Cardiac septum (tissue), 1 donor: ENCODE measurements at regions not wholly inside any gene's neighbourhood (a gene's known extent, or its start where the extent isn't known, plus 50 kb on each side); places are given as distances from the start of the nearest gene placed in this dataset.

Experiments used
- DNase-seq: peaks from one replicate; pipeline ENCODE4 v3.0.0-alpha.2; 2020; ENCODE audit warnings: low spot score
- intact Hi-C: fragments of 100-400 bp; cut with DNase I; formaldehyde crosslinking; loops from one replicate; pipeline ENCODE4 v1.14.0; 2022
- donor health status: DM: no; HTN: no; CAD: no.

DNA sequence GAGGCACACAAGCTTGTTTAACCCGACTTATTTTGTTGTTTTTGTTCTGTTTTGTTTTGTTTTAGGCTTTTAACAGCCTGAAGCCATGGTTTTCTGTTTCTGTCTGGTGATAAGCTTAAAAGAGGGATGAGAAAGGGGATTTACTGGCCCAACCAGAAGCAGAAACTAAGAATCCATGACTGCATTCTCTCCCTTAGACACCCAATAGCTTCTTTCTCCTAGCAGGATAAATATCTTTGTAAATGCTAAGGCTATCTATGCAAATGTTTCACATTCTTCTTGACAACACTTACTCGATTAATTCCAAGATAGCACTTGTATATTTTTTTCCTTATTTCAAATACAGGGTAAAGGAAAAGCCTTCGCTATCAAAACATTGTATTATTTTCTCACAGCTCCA lies 53.7 kb upstream of the SMAD1 start:
- no peak for DNase-seq
- intact Hi-C loops = no loop called here

GRCh38 chr4:145427221-145427620 lies 54.4 kb upstream of the SMAD1 start:
- intact Hi-C loops = no loop called here
- no peak for DNase-seq

GRCh38 chr4:145423017-145423708 lies 58.5 kb upstream of the SMAD1 start:
- intact Hi-C loops = no loop called here
- no peak for DNase-seq

- no peak for DNase-seq
- intact Hi-C loops = no loop called here
Measured at GRCh38 chr4:145420595-145421214, 60.9 kb upstream of the SMAD1 start.

- intact Hi-C loops = no loop called here
- DNase-seq = no peak
Measured at GRCh38 chr4:145418739-145419138, 62.9 kb upstream of the SMAD1 start.

DNA sequence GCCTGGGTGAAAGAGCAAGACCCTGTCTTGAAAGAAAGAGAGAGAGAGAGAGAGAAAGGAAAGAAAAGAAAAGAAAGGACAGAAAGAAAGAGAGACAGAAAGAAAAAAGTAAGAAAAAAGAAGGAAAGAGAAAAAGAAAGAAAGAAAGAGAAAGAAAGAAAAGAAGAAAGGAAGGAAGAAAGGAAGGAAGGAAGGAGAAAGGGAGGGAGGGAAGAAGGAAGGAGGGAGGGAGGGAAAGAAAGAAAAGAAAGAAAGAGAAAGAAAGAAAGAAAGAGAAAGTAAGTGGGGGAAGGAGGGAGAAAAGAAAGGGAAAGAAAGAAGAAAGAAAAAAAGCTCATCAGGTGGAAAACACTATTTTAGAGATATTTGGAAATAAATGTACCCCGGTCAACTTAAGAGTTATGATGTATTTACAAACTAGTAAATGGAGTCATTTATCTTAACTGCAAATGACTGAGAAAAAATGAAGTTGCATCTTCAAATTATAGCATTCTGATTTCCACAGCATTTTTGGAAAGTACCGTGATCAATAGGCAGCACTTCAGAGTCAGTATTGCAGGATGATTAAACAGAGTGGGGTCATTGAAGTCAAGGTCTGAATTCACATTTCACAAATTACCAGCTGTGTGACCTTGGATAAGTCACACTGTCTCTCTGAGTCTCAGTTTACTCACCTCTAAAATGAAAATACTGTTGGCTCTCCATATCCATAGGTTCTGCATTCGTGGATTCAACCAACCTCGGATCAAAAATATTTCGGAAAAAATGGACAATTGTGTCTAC lies 64.1 kb upstream of the SMAD1 start:
- DNase-seq = no peak
- intact Hi-C loops = no loop called here

DNA sequence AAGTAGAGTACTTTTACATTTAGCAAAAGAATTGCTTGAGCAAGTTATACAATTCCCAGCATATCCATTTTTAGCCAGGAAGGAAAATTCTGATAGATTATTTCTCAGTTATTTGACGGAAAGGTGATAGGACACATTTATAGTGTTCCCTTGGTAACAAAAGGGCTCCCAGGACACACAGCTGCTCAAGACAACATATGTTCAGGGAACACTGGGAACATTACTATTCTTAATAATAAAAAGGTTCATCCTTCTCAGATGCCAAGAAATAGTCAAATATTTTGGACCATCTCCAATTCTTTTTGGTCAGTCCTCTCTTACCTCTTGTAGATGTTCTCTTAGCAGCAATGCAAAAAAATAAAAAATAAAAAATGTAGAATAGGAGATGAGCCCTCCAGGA lies 66.8 kb upstream of the SMAD1 start:
- no peak for DNase-seq
- intact Hi-C loops = no loop called here

GRCh38 chr4:145414226-145414625 lies 67.4 kb upstream of the SMAD1 start:
- intact Hi-C loops = no loop called here

GRCh38 chr4:145406970-145407369 lies 74.7 kb upstream of the SMAD1 start:
- no peak for DNase-seq
- intact Hi-C loops = no loop called here

More at GRCh38 chr4:145414226-145414625, 67.4 kb upstream of the SMAD1 start:
- DNase-seq = no peak

- DNase-seq = no peak
- intact Hi-C loops = no loop called here
Measured at GRCh38 chr4:145404761-145405160, 76.9 kb upstream of the SMAD1 start.

DNA sequence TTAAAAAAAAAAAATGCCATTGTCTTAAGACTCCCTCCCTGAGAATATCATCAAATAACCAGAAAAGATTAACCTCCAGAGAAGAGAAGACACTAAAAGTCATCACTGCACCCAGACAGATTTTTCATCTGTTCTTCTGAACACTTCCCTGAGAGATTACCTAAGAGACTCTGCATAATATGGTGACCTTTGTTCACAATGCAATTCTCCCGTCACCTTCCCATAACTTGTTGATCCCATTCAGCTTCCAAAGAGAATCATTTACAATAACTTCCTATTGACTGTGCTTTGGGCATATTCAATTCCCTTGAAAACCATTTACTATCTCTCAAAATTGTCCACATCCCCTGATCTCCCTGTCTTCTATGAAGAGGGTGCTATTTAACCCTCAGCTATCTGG lies 85.1 kb upstream of the SMAD1 start:
- intact Hi-C loops = no loop called here
- DNase-seq = no peak

DNA sequence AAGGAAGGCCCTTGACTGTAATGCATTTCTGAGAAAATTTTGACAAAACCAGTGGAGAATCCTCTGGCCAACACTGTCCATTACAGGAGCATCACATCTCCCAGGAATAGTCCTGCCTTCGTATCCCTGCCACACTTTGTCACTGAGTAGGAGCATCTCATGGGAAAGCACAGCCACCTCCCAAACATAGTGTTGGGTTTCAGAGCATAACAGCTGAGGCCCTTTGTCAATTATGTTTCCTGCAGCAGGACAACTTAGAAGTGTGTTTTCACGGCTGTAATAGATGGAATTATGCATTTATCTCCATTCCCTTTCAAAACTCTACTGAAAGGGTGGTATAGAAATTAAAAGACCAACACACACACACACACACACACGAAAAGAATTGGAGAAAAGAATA lies 91.1 kb upstream of the SMAD1 start:
- no peak for DNase-seq

GRCh38 chr4:145389550-145389949 lies 92.1 kb upstream of the SMAD1 start:
- DNase-seq = no peak
- intact Hi-C loops = no loop called here

More for the DNA sequence above, 91.1 kb upstream of the SMAD1 start:
- intact Hi-C loops = no loop called here

DNA sequence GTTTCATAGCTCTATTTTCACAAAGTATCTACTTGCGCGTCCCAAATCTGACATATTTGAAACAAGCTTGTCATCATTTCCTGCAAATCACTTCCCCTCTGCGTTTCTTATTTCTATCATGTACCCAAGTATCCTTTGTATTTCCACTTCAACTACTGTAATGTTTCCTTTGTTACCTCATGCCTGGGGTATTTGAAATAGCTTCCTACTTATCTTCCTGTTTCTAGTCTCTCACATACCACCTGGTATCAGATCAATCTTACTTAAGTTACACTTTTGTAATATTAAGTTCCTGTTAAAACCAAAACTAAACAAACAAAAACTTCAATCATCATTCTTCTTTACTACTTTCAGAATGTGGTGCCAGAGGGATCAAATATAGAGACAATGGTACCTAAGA lies 93.6 kb upstream of the SMAD1 start:
- intact Hi-C loops = no loop called here
- DNase-seq = no peak

DNA sequence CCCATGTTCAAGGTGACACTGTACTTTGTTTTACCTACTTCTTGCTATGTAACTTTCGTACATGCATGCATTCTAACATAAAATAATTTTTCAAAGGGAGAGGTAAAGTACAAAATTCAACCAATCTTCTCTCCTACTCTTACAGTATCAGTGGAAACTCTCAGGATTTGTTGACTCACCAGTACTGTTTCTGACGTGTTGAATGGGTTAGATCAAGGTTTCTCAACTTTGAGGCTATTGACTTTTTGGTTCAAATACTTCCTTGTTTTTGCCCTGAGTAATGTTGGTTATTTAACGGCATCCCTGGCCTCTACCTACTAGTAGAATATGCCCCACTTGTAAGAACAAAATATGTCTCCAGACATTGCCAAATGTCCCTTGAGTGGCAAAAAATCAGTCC lies 94.6 kb upstream of the SMAD1 start:
- intact Hi-C loops = no loop called here
- DNase-seq = no peak

DNA sequence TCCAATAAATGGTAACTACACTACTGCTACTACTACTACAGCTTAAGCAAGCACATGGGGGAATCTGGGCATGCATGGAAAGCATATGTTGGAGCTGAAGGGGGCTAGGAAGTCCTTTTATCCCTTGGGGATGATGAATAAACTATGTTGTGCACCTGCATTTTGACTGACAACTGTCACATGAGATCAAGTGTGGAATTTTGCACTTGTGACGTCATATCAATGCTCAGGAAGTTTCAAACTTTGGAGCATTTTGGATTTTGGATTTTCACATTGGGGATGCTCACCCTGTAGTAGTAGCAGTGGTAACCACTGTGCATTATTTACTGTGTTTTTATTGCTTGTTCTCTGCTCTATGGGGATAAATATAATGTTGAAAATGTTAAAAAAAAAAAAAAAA lies 100.5 kb upstream of the SMAD1 start:
- no peak for DNase-seq
- intact Hi-C loops = no loop called here

DNA sequence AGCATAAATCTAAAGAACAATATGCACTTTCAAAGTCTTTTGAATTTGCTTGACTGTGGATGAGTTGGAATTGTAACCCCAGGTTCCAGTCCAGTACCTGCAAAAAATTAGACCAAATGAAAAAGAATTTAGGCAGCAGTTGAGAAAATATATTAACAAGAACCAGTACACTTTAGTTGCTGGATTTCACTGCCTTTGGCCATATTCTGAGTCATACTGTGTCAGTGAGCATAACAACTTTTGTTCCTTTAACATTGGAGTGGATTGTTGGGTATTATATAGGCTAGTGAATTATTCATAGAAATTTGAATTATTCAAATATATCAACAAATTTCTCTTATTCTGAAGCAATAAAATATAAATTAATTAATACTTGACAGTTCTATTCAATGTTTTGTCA lies 101.5 kb upstream of the SMAD1 start:
- intact Hi-C loops = no loop called here
- DNase-seq = no peak

- DNase-seq = no peak
- intact Hi-C loops = no loop called here
Measured at GRCh38 chr4:145375416-145375815, 106.2 kb upstream of the SMAD1 start.

GRCh38 chr4:145352438-145353145 lies 129.1 kb upstream of the SMAD1 start:
- intact Hi-C loops = no loop called here
- no peak for DNase-seq

DNA sequence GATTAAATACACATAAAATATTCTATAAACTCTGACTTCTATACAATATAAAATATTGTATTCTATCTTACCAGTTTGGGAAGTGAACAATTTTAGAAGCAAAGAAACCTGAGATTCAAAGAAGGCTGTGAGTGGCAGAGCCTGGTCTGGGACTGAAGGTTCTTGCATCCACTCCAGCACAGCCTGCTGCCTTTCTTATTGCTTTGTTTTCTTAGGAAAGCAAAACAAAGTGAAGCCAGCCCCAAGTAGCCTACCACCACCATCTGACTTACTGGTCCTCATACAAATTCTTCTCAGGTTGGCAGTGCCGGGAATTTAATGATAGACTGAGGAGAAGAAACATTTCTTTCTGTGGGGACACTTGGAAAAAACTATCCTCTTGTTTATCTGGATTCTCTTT lies 129.7 kb upstream of the SMAD1 start:
- intact Hi-C loops = no loop called here

More for the DNA sequence above, 129.7 kb upstream of the SMAD1 start:
- no peak for DNase-seq
